NCI-H526 (cell line): ENCODE measurements at regions not wholly inside any gene's neighbourhood (a gene's known extent, or its start where the extent isn't known, plus 50 kb on each side); places are given as distances from the start of the nearest gene placed in this dataset.
"Not testable (repeated sequence)": the region's sequence is repeated elsewhere in the genome, so short reads cannot be mapped to it uniquely, and the experiment has no call there.

Experiments
- DNase-seq, 2 experiments: peaks; one replicate each; lab custom pipeline; 2025; lab: John Stamatoyannopoulos, UW

- not testable (repeated sequence) for DNase-seq
Observed at GRCh38 chr14:48260394-48261295, 585.2 kb upstream of the MDGA2 start.

- not testable (repeated sequence) for DNase-seq
Observed at GRCh38 chr14:48259876-48260275, 584.5 kb upstream of the MDGA2 start.

- DNase-seq: not testable (repeated sequence)
Observed at GRCh38 chr14:48259232-48259631, 583.8 kb upstream of the MDGA2 start.

GRCh38 chr14:48258703-48259102, 583.3 kb upstream of the MDGA2 start:
- DNase-seq: not testable (repeated sequence)

DNA sequence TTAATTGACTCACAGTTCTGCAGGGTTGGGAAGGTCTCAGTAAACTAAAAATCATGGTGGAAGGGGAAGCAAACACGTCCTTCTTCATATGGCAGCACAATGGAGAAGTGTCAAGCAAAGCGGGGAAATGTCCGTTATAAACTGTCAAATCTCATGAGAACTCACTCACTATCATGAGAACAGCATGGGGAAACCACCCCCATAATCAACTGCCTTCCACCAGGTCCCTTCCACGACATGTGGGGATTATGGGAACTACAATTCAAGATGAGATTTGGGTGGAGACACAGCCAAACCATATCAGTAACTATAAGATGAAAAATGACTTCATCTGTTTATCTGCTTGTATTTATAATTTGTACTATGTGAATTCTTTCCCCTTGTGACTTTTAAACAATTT, 577.6 kb upstream of the MDGA2 start:
- no peak for DNase-seq

DNA sequence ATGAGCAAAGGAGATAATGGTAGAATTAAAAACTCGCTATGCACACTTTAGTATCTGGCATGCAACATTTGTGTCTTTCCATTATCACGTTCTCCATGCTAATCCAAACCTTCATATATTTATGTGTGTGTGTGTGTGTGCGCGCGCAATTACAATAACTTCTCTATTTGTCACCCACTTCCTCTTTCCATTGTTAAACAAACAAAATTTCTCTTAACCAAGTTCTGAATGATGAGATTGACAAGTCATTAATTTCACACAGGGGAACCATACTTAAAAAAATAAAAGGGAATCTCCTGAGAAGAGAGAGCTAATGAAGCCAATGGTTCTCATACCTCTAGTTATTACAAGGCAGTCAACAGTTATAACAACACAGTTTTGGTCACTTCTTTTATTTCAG, 575.9 kb upstream of the MDGA2 start:
- DNase-seq: no peak

- DNase-seq: no peak
Observed at GRCh38 chr14:48250575-48250974, 575.2 kb upstream of the MDGA2 start.

DNA sequence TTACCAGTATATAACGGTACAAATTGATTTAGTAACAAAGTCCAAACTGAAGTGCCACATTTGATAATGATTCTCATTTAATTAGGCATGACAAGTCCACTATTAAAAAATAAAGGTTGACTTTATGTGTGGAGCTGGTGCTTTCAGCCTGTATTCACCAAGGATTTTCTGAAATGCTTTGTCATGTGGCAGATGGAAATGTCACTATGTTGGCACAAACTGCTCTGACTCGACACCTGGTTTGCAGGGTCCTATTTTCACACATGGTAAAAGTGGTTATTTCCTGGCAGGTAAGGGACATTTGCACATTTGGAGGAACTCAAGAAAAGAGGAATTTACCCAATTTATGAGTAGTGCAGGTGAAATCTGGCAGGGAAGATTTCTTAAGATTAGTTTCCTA, 572.6 kb upstream of the MDGA2 start:
- DNase-seq: no peak

- no peak for DNase-seq
Observed at GRCh38 chr14:48243900-48244299, 568.5 kb upstream of the MDGA2 start.

- DNase-seq: no peak
Observed at GRCh38 chr14:48229091-48229490, 553.7 kb upstream of the MDGA2 start.

GRCh38 chr14:48193893-48194292, 518.5 kb upstream of the MDGA2 start:
- DNase-seq: no peak

DNA sequence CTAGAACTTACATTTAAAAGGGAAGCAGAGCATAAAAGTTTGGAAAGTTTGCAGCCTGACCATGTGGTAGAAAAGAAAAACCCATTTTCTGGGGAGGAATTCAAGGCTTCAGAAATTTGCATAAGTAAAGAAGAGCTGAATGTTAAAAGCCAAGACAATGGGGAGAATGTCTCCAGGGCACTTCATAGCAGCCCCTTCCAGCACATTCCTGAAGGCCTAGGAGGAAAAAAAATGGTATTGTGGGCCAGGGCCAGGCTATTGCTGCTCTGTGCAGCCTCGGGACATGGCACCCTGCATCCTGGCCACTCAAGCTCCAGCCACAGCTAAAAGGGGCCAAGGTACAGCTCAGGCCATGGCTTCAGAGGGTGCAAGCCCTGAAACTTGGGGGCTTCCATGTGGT, 474.2 kb upstream of the MDGA2 start:
- DNase-seq: not testable (repeated sequence)

DNA sequence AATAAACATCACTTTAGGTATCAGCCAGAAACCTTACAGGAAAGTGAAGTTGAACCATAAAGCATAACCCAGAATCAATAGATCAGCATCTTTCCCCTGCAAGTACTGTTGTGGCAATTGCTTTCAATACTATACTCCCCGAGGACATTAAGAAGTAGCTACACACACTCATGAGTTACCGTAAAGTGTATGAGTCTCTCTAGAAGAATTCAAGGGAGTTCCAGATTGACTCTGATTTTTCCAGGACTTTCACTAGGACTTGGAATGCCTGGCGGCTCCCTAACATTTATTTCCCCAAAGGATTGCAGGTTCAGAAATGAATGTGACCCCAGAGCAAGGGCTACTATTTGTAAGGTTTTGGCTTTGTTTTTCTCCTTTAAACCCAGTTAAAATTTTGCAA, 465.4 kb upstream of the MDGA2 start:
- no peak for DNase-seq

- no peak for DNase-seq
Observed at GRCh38 chr14:48129472-48129871, 454.1 kb upstream of the MDGA2 start.

- no peak for DNase-seq
Observed at GRCh38 chr14:48127674-48128073, 452.3 kb upstream of the MDGA2 start.

GRCh38 chr14:48125654-48126053, 450.2 kb upstream of the MDGA2 start:
- no peak for DNase-seq

DNA sequence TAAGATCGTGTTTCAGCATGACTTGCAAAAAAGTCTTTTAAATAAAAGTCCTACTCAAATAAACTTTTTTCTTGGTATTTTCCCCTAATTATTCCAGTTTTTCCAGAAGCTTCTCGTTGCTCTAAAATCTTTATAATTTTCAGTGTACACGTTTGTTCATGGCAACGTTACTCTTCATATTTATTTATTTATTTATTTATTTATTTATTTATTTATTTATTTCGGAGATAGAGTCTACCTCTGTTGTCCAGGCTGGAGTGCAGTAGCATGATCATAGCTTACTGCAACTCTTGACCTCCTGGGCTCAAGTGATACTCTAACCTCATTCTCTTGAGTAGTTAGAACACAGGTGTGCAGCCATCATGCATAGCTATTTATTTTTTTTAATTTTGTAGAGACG, 438.3 kb upstream of the MDGA2 start:
- DNase-seq: no peak

DNA sequence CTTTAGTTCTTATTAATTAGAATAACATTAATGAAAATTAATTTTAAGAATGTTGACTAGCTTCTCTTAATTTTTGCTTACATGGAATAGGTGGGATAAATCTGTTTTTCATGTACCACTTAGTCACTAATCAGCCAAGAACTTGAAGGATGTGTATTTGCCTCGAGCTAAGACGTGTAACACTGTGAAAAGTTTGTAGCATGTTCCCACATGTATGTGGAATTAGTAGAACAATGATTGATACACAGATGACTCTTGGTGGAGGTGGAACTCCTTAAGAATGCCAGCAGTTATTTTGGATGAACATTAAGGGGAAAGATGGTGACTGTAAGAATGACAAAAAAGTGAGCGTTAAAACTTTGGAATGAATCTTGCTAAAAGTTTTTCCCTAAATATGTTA, 435.7 kb upstream of the MDGA2 start:
- no peak for DNase-seq

- DNase-seq: no peak
Observed at GRCh38 chr14:48107646-48108045, 432.2 kb upstream of the MDGA2 start.

- no peak for DNase-seq
Observed at GRCh38 chr14:48096897-48097296, 421.5 kb upstream of the MDGA2 start.

GRCh38 chr14:48086516-48086915, 411.1 kb upstream of the MDGA2 start:
- DNase-seq: no peak

- no peak for DNase-seq
Observed at GRCh38 chr14:48075487-48075886, 400.1 kb upstream of the MDGA2 start.

DNA sequence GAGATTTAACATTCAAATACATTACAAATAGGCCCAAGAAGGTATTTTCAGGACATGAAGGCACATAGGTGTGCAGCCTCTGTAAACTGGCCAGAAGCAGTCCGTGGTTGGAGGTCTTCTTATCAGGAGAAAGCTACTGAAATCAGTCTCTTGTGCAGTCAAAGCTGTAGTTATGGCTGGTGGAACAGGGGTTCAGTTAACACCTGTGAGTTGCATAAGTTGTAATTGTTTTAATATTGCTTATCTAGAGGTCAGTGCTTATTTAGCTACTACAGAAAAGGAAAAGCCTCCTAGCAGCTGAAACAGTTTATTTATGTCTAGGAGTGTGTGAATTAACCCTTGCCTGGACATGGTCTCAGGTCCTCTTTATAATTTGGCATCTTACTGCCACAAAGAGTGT, 377.6 kb upstream of the MDGA2 start:
- DNase-seq: no peak

- no peak for DNase-seq
Observed at GRCh38 chr14:48035836-48036235, 360.4 kb upstream of the MDGA2 start.
